ENCODE measurements at regions not wholly inside any gene's neighbourhood (a gene's known extent, or its start where the extent isn't known, plus 50 kb on each side); places are given as distances from the start of the nearest gene placed in this dataset.
"Not testable (repeated sequence)": the region's sequence is repeated elsewhere in the genome, so short reads cannot be mapped to it uniquely, and the experiment has no call there.

DNA sequence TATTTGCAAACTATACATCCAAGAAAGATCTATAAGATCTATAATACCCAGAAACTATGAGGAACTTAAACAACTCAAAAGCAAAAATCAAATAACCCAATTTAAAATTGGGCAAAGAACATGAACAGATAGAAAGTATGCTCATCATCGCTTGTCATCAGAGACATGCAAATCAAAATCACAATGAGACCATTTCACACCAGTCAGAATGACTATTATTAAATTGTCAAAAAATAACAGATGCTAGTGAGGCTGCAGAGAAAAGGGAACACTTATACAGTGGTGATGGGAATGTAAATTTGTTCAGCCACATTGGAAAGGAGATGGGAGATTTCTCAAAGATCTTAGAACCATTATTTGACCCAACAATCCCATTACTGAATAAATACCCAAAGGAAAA lies 1451.7 kb upstream of the ADGRL3 start:
- DNase-seq (ENCODE audit: low read depth, low spot score): no peak
- Histone ChIP-seq H3K36me3 (ENCODE audit: control insufficient read depth, insufficient read depth, low read length) (no peaks in the 10 kb centered on the region), H3K27me3 (ENCODE audit: control insufficient read depth, insufficient read depth, low read length) (no peaks in the 10 kb centered on the region), H3K9me3 (ENCODE audit: control insufficient read depth, insufficient read depth, low read length) (no peaks in the 10 kb centered on the region), H3K4me1 (ENCODE audit: control insufficient read depth, insufficient read depth, low read length) (no peaks in the 10 kb centered on the region), H3K27ac (ENCODE audit: low read length) (no peak overlapping the region), H3K4me3 (ENCODE audit: low read length) (no peak overlapping the region)
- no CpG with 5 or more reads among the region's 1 CpG for WGBS (ENCODE audit: insufficient coverage, insufficient read length)

DNA sequence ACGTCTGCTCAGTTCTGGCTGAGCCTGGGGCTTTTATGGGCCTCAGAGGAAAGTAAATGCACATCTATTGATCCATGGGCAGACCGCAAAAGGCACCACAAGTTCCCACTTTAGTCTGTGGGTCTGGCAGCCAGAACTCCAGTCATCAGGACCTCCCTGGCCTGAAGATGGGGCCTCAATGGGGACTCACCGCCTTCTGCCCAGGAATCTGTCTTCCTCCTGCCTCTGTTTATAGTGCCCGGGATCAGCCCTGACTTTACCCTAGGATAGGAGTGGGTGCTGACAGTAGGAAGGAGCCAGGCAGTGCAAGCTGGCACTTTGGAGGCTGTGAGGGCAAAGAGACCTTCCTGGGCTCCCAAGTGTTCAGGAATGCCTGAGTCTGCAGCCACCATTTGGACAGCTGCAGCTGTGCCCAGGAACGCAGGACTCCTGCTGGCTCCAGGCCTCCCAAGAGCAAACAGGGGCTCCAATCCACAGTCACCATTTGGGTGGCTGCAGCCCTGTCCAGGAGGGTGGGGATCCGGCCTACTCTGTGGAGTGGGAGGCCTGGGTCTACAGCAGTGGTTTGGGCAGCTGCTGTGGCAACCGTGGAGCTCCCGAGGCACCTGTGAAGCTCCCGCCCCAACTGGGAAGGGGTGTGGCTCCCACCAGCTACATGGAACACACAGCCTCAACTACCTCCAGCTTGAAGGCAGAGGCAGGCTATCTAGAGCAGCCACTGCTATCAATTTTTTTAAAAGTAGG lies 1440.9 kb upstream of the ADGRL3 start:
- no peaks in the 10 kb centered on the region for H3K4me1 ChIP-seq (ENCODE audit: control insufficient read depth, insufficient read depth, low read length)
- no CpG with 5 or more reads among the region's 9 CpGs for WGBS (ENCODE audit: insufficient coverage, insufficient read length)
- no peak for DNase-seq (ENCODE audit: low read depth, low spot score)
- no peaks in the 10 kb centered on the region for H3K9me3 ChIP-seq (ENCODE audit: control insufficient read depth, insufficient read depth, low read length)
- H3K36me3 ChIP-seq (ENCODE audit: control insufficient read depth, insufficient read depth, low read length): no peaks in the 10 kb centered on the region
- H3K27ac ChIP-seq (ENCODE audit: low read length): no peak overlapping the region
- H3K4me3 ChIP-seq (ENCODE audit: low read length): no peak overlapping the region
- H3K27me3 ChIP-seq (ENCODE audit: control insufficient read depth, insufficient read depth, low read length): no peaks in the 10 kb centered on the region

DNA sequence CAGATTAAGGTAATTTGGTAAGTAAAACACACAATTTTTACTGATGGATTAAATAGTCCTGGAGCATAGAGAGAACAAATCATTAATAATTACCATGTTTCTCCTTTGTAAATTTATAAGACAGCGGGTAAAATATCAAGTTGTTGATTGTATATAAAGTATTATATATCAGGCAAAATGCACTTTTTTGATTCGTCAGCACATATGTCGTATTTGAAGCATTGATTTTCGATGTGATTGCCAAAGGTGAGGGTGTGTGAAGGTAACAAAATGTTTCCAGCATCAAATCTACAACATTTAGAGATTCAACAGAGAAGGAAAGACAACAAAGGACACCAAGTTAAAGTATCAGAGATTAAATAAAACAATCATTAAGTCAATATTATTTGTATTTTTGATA lies 1437.8 kb upstream of the ADGRL3 start:
- H3K36me3 ChIP-seq (ENCODE audit: control insufficient read depth, insufficient read depth, low read length): no peaks in the 10 kb centered on the region
- no peaks in the 10 kb centered on the region for H3K4me1 ChIP-seq (ENCODE audit: control insufficient read depth, insufficient read depth, low read length)
- no peaks in the 10 kb centered on the region for H3K27me3 ChIP-seq (ENCODE audit: control insufficient read depth, insufficient read depth, low read length)
- H3K9me3 ChIP-seq (ENCODE audit: control insufficient read depth, insufficient read depth, low read length): no peaks in the 10 kb centered on the region
- no CpG with 5 or more reads among the region's 4 CpGs for WGBS (ENCODE audit: insufficient coverage, insufficient read length)
- H3K27ac ChIP-seq (ENCODE audit: low read length): no peak overlapping the region
- no peak overlapping the region for H3K4me3 ChIP-seq (ENCODE audit: low read length)
- DNase-seq (ENCODE audit: low read depth, low spot score): no peak

DNA sequence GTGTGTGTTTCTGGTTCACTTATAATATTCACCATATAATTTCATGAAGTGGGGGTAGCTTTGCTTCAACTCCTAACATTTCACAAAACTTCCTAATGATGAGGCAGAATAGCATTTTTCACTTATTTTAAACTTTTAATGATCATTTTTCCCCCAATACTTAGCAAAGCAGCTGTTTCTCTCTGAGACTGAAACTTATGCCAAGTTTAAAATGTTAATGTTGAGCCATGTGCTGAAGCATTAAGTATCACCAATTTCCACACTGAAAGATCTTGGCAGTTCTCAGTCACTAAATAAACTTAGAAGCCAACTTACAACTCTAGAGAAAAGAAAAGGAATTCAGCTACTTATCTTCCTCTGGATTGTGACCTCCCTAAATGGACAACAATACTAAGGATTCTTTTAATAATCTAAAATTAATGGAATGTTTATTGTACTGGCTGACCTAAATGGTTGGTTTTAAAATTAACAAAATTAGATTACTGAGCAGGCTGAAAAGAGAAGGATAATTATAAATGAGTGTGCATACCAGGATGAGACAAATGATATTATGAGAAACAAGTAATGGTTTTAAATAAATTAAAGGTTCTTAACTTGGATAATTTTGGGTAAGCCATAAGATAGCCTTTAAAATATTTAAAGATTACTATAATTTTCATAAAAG lies 1429.4 kb upstream of the ADGRL3 start:
- Histone ChIP-seq H3K9me3 (ENCODE audit: control insufficient read depth, insufficient read depth, low read length) (no peaks in the 10 kb centered on the region), H3K36me3 (ENCODE audit: control insufficient read depth, insufficient read depth, low read length) (no peaks in the 10 kb centered on the region), H3K4me1 (ENCODE audit: control insufficient read depth, insufficient read depth, low read length) (no peaks in the 10 kb centered on the region), H3K4me3 (ENCODE audit: low read length) (no peak overlapping the region), H3K27ac (ENCODE audit: low read length) (no peak overlapping the region), H3K27me3 (ENCODE audit: control insufficient read depth, insufficient read depth, low read length) (no peaks in the 10 kb centered on the region)
- no peak for DNase-seq (ENCODE audit: low read depth, low spot score)

DNA sequence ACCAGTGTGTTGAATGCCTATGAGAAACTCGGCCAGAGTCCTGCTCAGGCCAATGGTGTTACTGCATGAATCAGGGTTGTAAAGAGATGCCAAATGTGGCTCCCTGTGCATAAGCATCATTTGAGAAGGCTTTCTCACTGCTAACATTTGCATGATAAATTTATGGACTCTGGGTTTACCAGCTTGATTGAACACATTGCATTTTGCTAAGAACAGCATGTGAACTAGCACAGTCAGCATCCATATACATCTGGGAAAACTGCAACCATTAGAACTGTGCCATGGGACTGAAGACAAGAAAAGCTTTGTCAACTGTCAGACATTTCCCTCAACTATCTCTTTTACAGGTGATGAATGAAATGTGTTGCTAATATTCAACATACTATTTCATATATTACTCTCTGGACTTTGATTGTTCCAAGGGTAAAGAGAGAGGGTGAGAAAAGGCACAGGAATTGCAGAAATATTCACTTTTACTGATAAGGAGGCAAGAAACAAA lies 1427.4 kb upstream of the ADGRL3 start:
- no CpG with 5 or more reads among the region's 1 CpG for WGBS (ENCODE audit: insufficient coverage, insufficient read length)
- no peaks in the 10 kb centered on the region for H3K36me3 ChIP-seq (ENCODE audit: control insufficient read depth, insufficient read depth, low read length)
- H3K9me3 ChIP-seq (ENCODE audit: control insufficient read depth, insufficient read depth, low read length): no peaks in the 10 kb centered on the region
- no peak for DNase-seq (ENCODE audit: low read depth, low spot score)
- H3K27me3 ChIP-seq (ENCODE audit: control insufficient read depth, insufficient read depth, low read length): no peaks in the 10 kb centered on the region
- no peaks in the 10 kb centered on the region for H3K4me1 ChIP-seq (ENCODE audit: control insufficient read depth, insufficient read depth, low read length)
- H3K27ac ChIP-seq (ENCODE audit: low read length): no peak overlapping the region
- H3K4me3 ChIP-seq (ENCODE audit: low read length): no peak overlapping the region

DNA sequence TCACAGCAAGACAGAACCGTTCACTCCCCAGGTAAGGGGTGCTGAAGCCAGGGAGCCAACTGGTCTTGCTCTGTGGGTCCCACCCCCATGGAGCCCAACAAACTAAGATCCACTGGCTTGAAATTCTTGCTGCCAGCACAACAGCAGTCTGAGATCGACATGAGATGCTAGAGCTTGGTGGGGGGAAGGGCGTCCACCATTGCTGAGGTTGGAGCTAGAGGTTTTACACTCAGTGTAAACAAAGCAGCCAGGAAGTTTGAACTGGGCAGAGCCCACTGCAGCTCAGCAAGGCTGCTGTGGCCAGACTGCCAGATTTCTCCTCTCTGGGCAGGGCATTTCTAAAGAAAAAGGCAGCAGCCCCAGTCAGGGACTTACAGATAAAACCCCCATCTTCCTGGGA lies 1419.9 kb upstream of the ADGRL3 start:
- not testable (repeated sequence) for H3K36me3 ChIP-seq (ENCODE audit: control insufficient read depth, insufficient read depth, low read length); DNase-seq (ENCODE audit: low read depth, low spot score); H3K27me3 ChIP-seq (ENCODE audit: control insufficient read depth, insufficient read depth, low read length); H3K27ac ChIP-seq (ENCODE audit: low read length); H3K4me3 ChIP-seq (ENCODE audit: low read length); H3K4me1 ChIP-seq (ENCODE audit: control insufficient read depth, insufficient read depth, low read length); H3K9me3 ChIP-seq (ENCODE audit: control insufficient read depth, insufficient read depth, low read length)
- WGBS (ENCODE audit: insufficient coverage, insufficient read length): no CpG with 5 or more reads among the region's 3 CpGs

DNA sequence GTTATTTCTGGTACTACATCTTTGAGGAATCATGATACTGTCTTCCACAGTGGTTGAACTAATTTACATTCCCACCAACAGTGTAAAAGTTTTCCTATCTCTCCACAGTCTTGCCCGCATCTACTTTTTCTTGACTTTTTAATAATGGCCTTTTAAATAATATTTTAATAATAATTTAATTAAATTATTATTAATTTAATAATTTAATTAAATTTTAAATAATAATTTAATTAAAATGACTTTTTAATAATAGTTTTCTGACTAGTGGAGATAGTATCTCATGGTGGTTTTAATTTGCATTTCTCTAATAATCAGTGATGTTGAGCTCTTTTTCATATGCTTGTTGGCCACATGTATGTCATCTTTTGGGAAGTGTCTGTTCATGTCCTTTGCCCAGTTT lies 1395.0 kb upstream of the ADGRL3 start:
- Histone ChIP-seq H3K9me3 (ENCODE audit: control insufficient read depth, insufficient read depth, low read length) (no peaks in the 10 kb centered on the region), H3K27me3 (ENCODE audit: control insufficient read depth, insufficient read depth, low read length) (no peaks in the 10 kb centered on the region), H3K4me3 (ENCODE audit: low read length) (no peak overlapping the region), H3K36me3 (ENCODE audit: control insufficient read depth, insufficient read depth, low read length) (no peaks in the 10 kb centered on the region), H3K27ac (ENCODE audit: low read length) (no peak overlapping the region), H3K4me1 (ENCODE audit: control insufficient read depth, insufficient read depth, low read length) (no peaks in the 10 kb centered on the region)
- DNase-seq (ENCODE audit: low read depth, low spot score): no peak
- no CpG with 5 or more reads among the region's 1 CpG for WGBS (ENCODE audit: insufficient coverage, insufficient read length)

DNA sequence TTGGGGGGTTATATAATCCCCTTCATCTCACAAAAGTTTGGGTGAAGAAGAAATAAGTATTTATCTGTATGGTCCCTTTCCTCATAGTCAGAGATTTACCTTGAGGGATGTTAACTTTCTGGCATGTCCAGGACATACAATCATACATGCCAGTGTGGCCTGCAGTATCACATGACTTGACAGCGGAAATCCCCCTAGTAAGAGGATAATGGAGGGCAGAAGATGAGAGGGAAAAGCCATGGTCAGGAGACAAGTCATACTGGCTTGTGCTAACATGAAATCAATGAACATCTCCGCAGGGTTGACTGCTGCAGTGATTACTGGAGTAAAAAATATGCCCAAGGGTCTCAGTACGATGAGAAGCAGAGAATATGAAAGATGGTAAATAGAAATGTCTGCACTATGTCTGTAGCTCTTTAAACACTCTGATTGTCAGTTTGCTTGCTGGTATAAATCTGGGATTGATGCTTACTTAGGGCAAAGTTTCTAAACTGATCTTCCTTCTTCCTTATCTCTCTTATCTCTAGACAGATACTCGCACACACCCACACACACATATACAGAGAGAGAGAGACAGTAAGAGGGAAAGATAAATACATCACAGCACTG lies 1385.6 kb upstream of the ADGRL3 start:
- no peaks in the 10 kb centered on the region for H3K9me3 ChIP-seq (ENCODE audit: control insufficient read depth, insufficient read depth, low read length)
- WGBS (ENCODE audit: insufficient coverage, insufficient read length): no CpG with 5 or more reads among the region's 4 CpGs
- no peak for DNase-seq (ENCODE audit: low read depth, low spot score)
- no peaks in the 10 kb centered on the region for H3K36me3 ChIP-seq (ENCODE audit: control insufficient read depth, insufficient read depth, low read length)
- no peaks in the 10 kb centered on the region for H3K27me3 ChIP-seq (ENCODE audit: control insufficient read depth, insufficient read depth, low read length)
- H3K27ac ChIP-seq (ENCODE audit: low read length): no peak overlapping the region
- no peaks in the 10 kb centered on the region for H3K4me1 ChIP-seq (ENCODE audit: control insufficient read depth, insufficient read depth, low read length)
- no peak overlapping the region for H3K4me3 ChIP-seq (ENCODE audit: low read length)

DNA sequence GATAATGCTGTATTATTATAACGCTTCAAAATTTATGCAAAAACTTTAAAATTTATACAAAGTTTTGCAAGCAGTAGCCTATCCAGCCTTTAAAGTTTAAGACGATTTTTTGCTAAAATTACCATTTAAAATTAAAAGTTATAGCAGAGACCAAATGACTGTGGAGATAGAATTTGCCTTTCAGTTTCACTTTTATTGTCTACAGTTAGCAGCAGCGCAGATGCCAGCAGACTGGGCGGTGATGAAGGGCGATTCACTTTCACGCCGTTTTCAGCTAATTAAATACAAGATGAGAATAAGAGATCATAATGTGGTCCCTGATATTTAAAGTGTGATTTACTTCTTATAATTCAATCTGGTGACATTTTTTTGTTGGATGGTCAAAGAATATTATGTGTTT lies 1381.5 kb upstream of the ADGRL3 start:
- no peaks in the 10 kb centered on the region for H3K4me1 ChIP-seq (ENCODE audit: control insufficient read depth, insufficient read depth, low read length)
- no CpG with 5 or more reads among the region's 7 CpGs for WGBS (ENCODE audit: insufficient coverage, insufficient read length)
- DNase-seq (ENCODE audit: low read depth, low spot score): no peak
- H3K36me3 ChIP-seq (ENCODE audit: control insufficient read depth, insufficient read depth, low read length): no peaks in the 10 kb centered on the region
- H3K9me3 ChIP-seq (ENCODE audit: control insufficient read depth, insufficient read depth, low read length): no peaks in the 10 kb centered on the region
- H3K27me3 ChIP-seq (ENCODE audit: control insufficient read depth, insufficient read depth, low read length): no peaks in the 10 kb centered on the region
- no peak overlapping the region for H3K4me3 ChIP-seq (ENCODE audit: low read length)
- H3K27ac ChIP-seq (ENCODE audit: low read length): no peak overlapping the region

DNA sequence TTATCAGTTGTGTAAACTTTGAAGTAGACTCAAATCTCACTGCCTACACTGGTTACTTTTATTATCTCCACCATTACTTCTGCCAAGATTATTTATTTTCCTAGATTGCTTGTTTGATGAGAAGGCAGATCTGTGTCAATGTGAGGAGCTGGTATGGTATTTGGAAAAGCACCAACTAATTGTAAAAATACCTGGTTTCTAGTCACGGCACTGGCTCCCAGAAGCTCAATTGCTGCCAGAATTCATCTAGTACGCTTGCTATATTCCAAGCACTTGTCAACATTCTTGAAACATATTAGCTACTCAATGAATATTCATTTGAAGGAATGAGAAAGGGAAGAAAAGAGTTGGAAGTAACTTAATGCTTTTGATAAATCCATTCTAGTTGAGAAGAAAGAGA lies 1376.8 kb upstream of the ADGRL3 start:
- no CpG with 5 or more reads among the region's 2 CpGs for WGBS (ENCODE audit: insufficient coverage, insufficient read length)
- H3K4me1 ChIP-seq (ENCODE audit: control insufficient read depth, insufficient read depth, low read length): no peaks in the 10 kb centered on the region
- H3K27ac ChIP-seq (ENCODE audit: low read length): no peak overlapping the region
- DNase-seq (ENCODE audit: low read depth, low spot score): no peak
- H3K4me3 ChIP-seq (ENCODE audit: low read length): no peak overlapping the region
- no peaks in the 10 kb centered on the region for H3K27me3 ChIP-seq (ENCODE audit: control insufficient read depth, insufficient read depth, low read length)
- no peaks in the 10 kb centered on the region for H3K36me3 ChIP-seq (ENCODE audit: control insufficient read depth, insufficient read depth, low read length)
- no peaks in the 10 kb centered on the region for H3K9me3 ChIP-seq (ENCODE audit: control insufficient read depth, insufficient read depth, low read length)

Data from iPS DF 6.9 (cell line).